Loucy (cell line): ENCODE measurements at regions not wholly inside any gene's neighbourhood (a gene's known extent, or its start where the extent isn't known, plus 50 kb on each side); places are given as distances from the start of the nearest gene placed in this dataset.

Experiments used
- H2AFZ ChIP-seq: fragments of 200-600 bp; sonication (generic); 2 replicates; pipeline ENCODE4 v1.6.0; 2016; ENCODE audit warnings: antibody characterized with exemption, mild to moderate bottlenecking, low read length, moderate library complexity
- H3F3A ChIP-seq: fragments of 200-600 bp; 2 replicates; pipeline ENCODE4 v1.6.0; 2016; ENCODE audit warnings: antibody characterized with exemption, low read depth, mild to moderate bottlenecking
- H3K27me3 ChIP-seq: fragments of 200-600 bp; sonication (generic); 2 replicates; pipeline ENCODE4 v1.6.1; 2014; ENCODE audit warnings: low read length, mild to moderate bottlenecking; ENCODE audit not compliant: insufficient read depth, poor library complexity, severe bottlenecking
- H3K36me3 ChIP-seq: fragments of 200-600 bp; sonication (generic); 2 replicates; pipeline ENCODE4 v1.6.1; 2016; ENCODE audit warnings: low read length; ENCODE audit not compliant: insufficient read depth
- H3K4me1 ChIP-seq: fragments of 200-600 bp; sonication (generic); 2 replicates; pipeline ENCODE4 v1.5.1; 2014; ENCODE audit warnings: low read length, mild to moderate bottlenecking; ENCODE audit not compliant: insufficient read depth, poor library complexity, severe bottlenecking
- H3K4me2 ChIP-seq: fragments of 200-600 bp; sonication (generic); 2 replicates; pipeline ENCODE4 v1.6.0; 2014; ENCODE audit warnings: antibody characterized with exemption, low read length, low read depth, mild to moderate bottlenecking; ENCODE audit not compliant: poor library complexity, severe bottlenecking
- H3K4me3 ChIP-seq: fragments of 200-600 bp; sonication (generic); 2 replicates; pipeline ENCODE4 v1.5.1; 2014; ENCODE audit warnings: low read length, mild to moderate bottlenecking, mixed read lengths; ENCODE audit not compliant: poor library complexity, severe bottlenecking
- H3K79me2 ChIP-seq: fragments of 200-600 bp; sonication (generic); 2 replicates; pipeline ENCODE4 v1.6.1; 2014; ENCODE audit warnings: low read length; ENCODE audit not compliant: insufficient read depth
- H3K9ac ChIP-seq: fragments of 200-600 bp; sonication (generic); 2 replicates; pipeline ENCODE4 v1.6.0; 2014; ENCODE audit warnings: mild to moderate bottlenecking, low read depth, low read length, moderate library complexity; ENCODE audit not compliant: poor library complexity, severe bottlenecking
- H3K9me2 ChIP-seq: fragments of 200-600 bp; sonication (generic); replicated peaks from 2 replicates; pipeline ENCODE4 v1.6.1; 2016; ENCODE audit warnings: low read depth, low read length, mixed read lengths
- H3K9me3 ChIP-seq: fragments of 200-600 bp; sonication (generic); 2 replicates; pipeline ENCODE4 v1.6.1; 2014; ENCODE audit warnings: mild to moderate bottlenecking, antibody characterized with exemption, low read length, low read depth; ENCODE audit not compliant: insufficient read depth
- H4K20me1 ChIP-seq: fragments of 200-600 bp; sonication (generic); 2 replicates; pipeline ENCODE4 v1.6.0; 2014; ENCODE audit warnings: antibody characterized with exemption, low read length, mild to moderate bottlenecking; ENCODE audit not compliant: insufficient read depth, poor library complexity, severe bottlenecking
- EZH2phosphoT487 ChIP-seq: fragments of 200-600 bp; IDR thresholded peaks from 2 replicates; pipeline ENCODE4 v1.6.1; 2018; ENCODE audit warnings: antibody characterized with exemption, mild to moderate bottlenecking, moderate library complexity, borderline replicate concordance
- TF ChIP-seq, protein P1 (sequence below): fragments of 200-600 bp; sonication (generic); conservative IDR thresholded peaks from 2 replicates; pipeline ENCODE4 v1.5.1; 2014; ENCODE audit warnings: mild to moderate bottlenecking, antibody characterized with exemption, low read length

DNA sequence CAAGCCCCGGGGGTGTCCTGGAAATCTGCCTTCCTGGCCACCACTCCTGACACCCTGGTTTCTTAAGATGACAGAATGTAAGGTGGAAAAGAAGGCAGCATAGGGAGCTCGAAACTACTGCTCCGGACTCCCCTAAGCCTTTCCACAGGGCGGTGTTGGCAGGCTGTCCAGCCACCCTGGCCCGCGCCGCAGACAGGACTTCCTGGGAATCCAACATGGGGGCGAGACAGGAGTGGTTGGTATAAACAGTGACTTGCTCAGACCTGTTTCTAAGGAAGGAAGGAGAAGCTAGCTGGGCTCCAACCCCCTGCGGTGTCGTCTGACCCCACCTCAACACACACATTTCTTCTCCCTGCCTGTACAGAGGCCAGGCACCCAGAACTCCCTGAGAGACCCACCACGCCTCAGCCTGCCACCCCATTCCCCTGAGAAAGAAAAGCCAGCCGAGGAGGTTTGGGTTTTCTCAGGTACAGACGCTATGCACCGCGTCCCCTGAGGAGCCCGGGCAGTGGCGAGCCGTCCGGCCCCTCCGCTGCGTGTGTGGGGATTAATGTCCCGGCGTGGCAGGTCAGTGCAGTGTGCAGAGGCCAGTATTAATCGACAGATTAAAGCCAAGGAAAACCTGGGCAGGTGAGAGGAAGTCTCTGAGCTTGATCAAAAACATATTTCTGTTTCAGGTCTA, 349.6 kb upstream of the MKI67 start:
- peaks cover 4% of the 10 kb centered on the region; the same call in 1 of the 2 replicates for H3K9me3 ChIP-seq
- H2AFZ ChIP-seq = no peak overlapping the region
- no peaks in the 10 kb centered on the region for H3F3A ChIP-seq
- H3K79me2 ChIP-seq = no peaks in the 10 kb centered on the region
- no peaks in the 10 kb centered on the region for H3K36me3 ChIP-seq
- H3K9ac ChIP-seq = no peak overlapping the region
- no peaks in the 10 kb centered on the region for H3K9me2 ChIP-seq
- no peak for TF ChIP-seq EZH2phosphoT487
- TF ChIP-seq, protein P1, sequence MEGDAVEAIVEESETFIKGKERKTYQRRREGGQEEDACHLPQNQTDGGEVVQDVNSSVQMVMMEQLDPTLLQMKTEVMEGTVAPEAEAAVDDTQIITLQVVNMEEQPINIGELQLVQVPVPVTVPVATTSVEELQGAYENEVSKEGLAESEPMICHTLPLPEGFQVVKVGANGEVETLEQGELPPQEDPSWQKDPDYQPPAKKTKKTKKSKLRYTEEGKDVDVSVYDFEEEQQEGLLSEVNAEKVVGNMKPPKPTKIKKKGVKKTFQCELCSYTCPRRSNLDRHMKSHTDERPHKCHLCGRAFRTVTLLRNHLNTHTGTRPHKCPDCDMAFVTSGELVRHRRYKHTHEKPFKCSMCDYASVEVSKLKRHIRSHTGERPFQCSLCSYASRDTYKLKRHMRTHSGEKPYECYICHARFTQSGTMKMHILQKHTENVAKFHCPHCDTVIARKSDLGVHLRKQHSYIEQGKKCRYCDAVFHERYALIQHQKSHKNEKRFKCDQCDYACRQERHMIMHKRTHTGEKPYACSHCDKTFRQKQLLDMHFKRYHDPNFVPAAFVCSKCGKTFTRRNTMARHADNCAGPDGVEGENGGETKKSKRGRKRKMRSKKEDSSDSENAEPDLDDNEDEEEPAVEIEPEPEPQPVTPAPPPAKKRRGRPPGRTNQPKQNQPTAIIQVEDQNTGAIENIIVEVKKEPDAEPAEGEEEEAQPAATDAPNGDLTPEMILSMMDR = no peak
- no peaks in the 10 kb centered on the region for H3K27me3 ChIP-seq
- H3K4me3 ChIP-seq = no peak overlapping the region
- H4K20me1 ChIP-seq = no peaks in the 10 kb centered on the region
- H3K4me1 ChIP-seq = no peaks in the 10 kb centered on the region
- H3K4me2 ChIP-seq = no peak overlapping the region

DNA sequence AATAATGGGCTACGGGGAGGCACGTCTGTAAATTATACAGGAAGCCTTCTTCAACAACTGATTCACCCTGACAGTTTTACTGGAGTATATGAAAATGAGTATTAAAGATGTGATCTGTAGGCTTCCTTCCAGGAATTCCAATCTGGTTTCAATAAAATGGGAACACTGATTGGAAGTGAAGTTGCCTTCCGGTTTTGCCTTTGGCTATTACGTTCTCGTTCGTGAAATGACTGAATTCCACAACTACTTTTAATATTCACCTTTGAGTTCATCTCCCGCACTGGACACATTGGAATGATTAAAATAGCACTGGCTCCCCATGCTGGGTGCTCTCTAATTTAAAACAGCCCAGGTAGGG, 350.1 kb upstream of the MKI67 start:
- H3K36me3 ChIP-seq = no peaks in the 10 kb centered on the region
- peaks cover 4% of the 10 kb centered on the region; the same call in 1 of the 2 replicates for H3K9me3 ChIP-seq

DNA sequence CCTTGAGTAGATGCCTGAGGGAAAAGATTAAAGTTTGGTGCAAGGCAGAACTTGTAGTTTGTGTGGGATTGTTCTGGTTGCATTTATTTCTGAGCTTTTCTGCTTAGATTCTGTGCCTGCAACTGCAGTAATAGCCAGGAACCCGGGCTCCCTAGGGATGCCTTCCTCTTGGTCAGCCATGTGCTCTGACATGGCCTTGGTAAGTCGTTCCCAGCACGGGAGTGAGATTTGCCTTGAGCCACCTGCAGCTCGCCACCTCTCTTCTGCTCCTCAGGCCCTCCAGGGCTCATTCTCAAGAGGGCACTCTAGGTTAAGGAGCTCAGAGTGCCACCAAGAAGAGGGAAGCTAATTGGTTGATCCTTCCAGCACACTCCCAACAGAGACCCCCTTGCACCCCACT, 350.6 kb upstream of the MKI67 start:
- H3K4me3 ChIP-seq = no peak overlapping the region
- H3K9me3 ChIP-seq = peaks cover under 1% of the 10 kb centered on the region; the same call in 1 of the 2 replicates

More for the DNA sequence above, 350.1 kb upstream of the MKI67 start:
- Histone ChIP-seq H3K9me2 (no peaks in the 10 kb centered on the region), H3K4me2 (no peak overlapping the region), H3K9ac (no peak overlapping the region), H3F3A (no peaks in the 10 kb centered on the region), H3K79me2 (no peaks in the 10 kb centered on the region), H3K4me1 (no peaks in the 10 kb centered on the region), H4K20me1 (no peaks in the 10 kb centered on the region), H3K4me3 (no peak overlapping the region), H3K27me3 (no peaks in the 10 kb centered on the region), H2AFZ (no peak overlapping the region)
- no peak for TF ChIP-seq EZH2phosphoT487
- TF ChIP-seq, protein P1 = no peak

More for the DNA sequence above, 350.6 kb upstream of the MKI67 start:
- Histone ChIP-seq H3K27me3 (no peaks in the 10 kb centered on the region), H3K79me2 (no peaks in the 10 kb centered on the region), H3K36me3 (no peaks in the 10 kb centered on the region), H3K9me2 (no peaks in the 10 kb centered on the region), H3F3A (no peaks in the 10 kb centered on the region), H3K4me2 (no peak overlapping the region), H2AFZ (no peak overlapping the region), H4K20me1 (no peaks in the 10 kb centered on the region), H3K9ac (no peak overlapping the region), H3K4me1 (no peaks in the 10 kb centered on the region)
- TF ChIP-seq, protein P1 = no peak
- no peak for TF ChIP-seq EZH2phosphoT487
